HFF-Myc (cell line): ENCODE measurements at regions not wholly inside any gene's neighbourhood (a gene's known extent, or its start where the extent isn't known, plus 50 kb on each side); places are given as distances from the start of the nearest gene placed in this dataset.

Source experiments
- DNase-seq: peaks from one replicate; pipeline ENCODE4 v3.0.0-alpha.2; 2011; ENCODE audit warnings: low read depth; ENCODE audit errors: extremely low read depth
- H3K4me3 ChIP-seq: replicated peaks from 2 replicates; pipeline ENCODE4 v1.5.1; 2011; ENCODE audit warnings: low read depth, mild to moderate bottlenecking, control low read depth, low read length
- CTCF ChIP-seq: IDR thresholded peaks from 2 replicates; pipeline ENCODE4 v1.5.1; 2012; ENCODE audit warnings: mild to moderate bottlenecking, low read depth, low read length, control low read depth; ENCODE audit errors: missing control alignments

- no peak overlapping the region for H3K4me3 ChIP-seq
- peak; percentile 90 for TF ChIP-seq CTCF
- DNase-seq, result peak; percentile 25
Measured at GRCh38 chr14:30283822-30284446, 275.0 kb upstream of the G2E3 start.

GRCh38 chr14:30284808-30285207 lies 274.1 kb upstream of the G2E3 start:
- no peak for DNase-seq
- TF ChIP-seq CTCF, result no peak
- no peak overlapping the region for H3K4me3 ChIP-seq

GRCh38 chr14:30287579-30288445 lies 271.1 kb upstream of the G2E3 start:
- no peak for DNase-seq
- no peak for TF ChIP-seq CTCF
- H3K4me3 ChIP-seq, result no peak overlapping the region

- no peak overlapping the region for H3K4me3 ChIP-seq
- DNase-seq, result no peak
- no peak for TF ChIP-seq CTCF
Measured at GRCh38 chr14:30290001-30290400, 269.0 kb upstream of the G2E3 start.

- H3K4me3 ChIP-seq, result no peak overlapping the region
- TF ChIP-seq CTCF, result no peak
- DNase-seq, result no peak
Measured at GRCh38 chr14:30291216-30291615, 267.7 kb upstream of the G2E3 start.

- no peak for DNase-seq
- no peak for TF ChIP-seq CTCF
- no peak overlapping the region for H3K4me3 ChIP-seq
Measured at GRCh38 chr14:30292541-30292940, 266.4 kb upstream of the G2E3 start.
